CD8-positive, alpha-beta memory T cell (primary cell): ENCODE measurements at regions not wholly inside any gene's neighbourhood (a gene's known extent, or its start where the extent isn't known, plus 50 kb on each side); places are given as distances from the start of the nearest gene placed in this dataset.

Experiments
- CTCF ChIA-PET: fragments of 350-600 bp; sonication (Branson Sonifier 250); formaldehyde crosslinking; loops from one replicate; lab custom pipeline; 2021; ENCODE audit warnings: antibody characterized with exemption; lab: Charles Lee
- POLR2A ChIA-PET: fragments of 350-600 bp; sonication (Branson Sonifier 250); formaldehyde crosslinking; loops from one replicate; lab custom pipeline; 2021; ENCODE audit warnings: antibody characterized with exemption; lab: Charles Lee
- DNase-seq, 5 donors: peaks; one replicate each; pipeline versions ENCODE4 v3.0.0 to v3.0.0-alpha.2; 2020 to 2022; ENCODE audit warnings: mixed read lengths in 1 of 5
- H3K27ac ChIP-seq: one replicate; pipeline ENCODE4 v1.7.0; 2013; ENCODE audit warnings: low read depth, mild to moderate bottlenecking, low read length, moderate library complexity
- H3K27me3 ChIP-seq: 2 replicates; pipeline ENCODE4 v1.7.0; 2013; ENCODE audit warnings: low read length, mild to moderate bottlenecking; ENCODE audit not compliant: insufficient read depth, poor library complexity, severe bottlenecking
- H3K36me3 ChIP-seq: 2 replicates; pipeline ENCODE4 v1.7.0; 2013; ENCODE audit warnings: mild to moderate bottlenecking, low read length, moderate library complexity; ENCODE audit not compliant: insufficient read depth
- H3K4me1 ChIP-seq: 2 replicates; pipeline ENCODE4 v1.7.0; 2013; ENCODE audit warnings: mild to moderate bottlenecking, low read length, moderate library complexity; ENCODE audit not compliant: insufficient read depth
- H3K4me3 ChIP-seq: 2 replicates; pipeline ENCODE4 v1.7.0; 2013; ENCODE audit warnings: mild to moderate bottlenecking, low read length
- H3K9me3 ChIP-seq: 2 replicates; pipeline ENCODE4 v1.7.0; 2013; ENCODE audit warnings: mild to moderate bottlenecking, low read length
- H3K27ac Mint-ChIP-seq, 8 donors: one replicate each; pipeline ENCODE4 v1.8.0; 2020 to 2021; ENCODE audit warnings: mixed read lengths in 8 of 8, mild to moderate bottlenecking in 6 of 8, inconsistent platforms in 3 of 8, moderate library complexity in 3 of 8
- H3K27me3 Mint-ChIP-seq, 2 donors: one replicate each; pipeline ENCODE4 v1.8.0; 2020 to 2021; ENCODE audit warnings: mixed read lengths in 2 of 2, mild to moderate bottlenecking in 1 of 2, moderate library complexity in 1 of 2
- H3K36me3 Mint-ChIP-seq, 3 donors: one replicate each; pipeline ENCODE4 v1.8.0; 2020 to 2021; ENCODE audit warnings: mixed read lengths in 3 of 3, inconsistent platforms in 1 of 3, mild to moderate bottlenecking in 1 of 3
- H3K4me1 Mint-ChIP-seq, 3 donors: one replicate each; pipeline ENCODE4 v1.8.0; 2020 to 2021; ENCODE audit warnings: mixed read lengths in 3 of 3, inconsistent platforms in 1 of 3, mild to moderate bottlenecking in 1 of 3
- H3K4me3 Mint-ChIP-seq, 7 donors: one replicate each; pipeline ENCODE4 v1.8.0; 2020 to 2021; ENCODE audit warnings: mixed read lengths in 7 of 7, mild to moderate bottlenecking in 6 of 7, moderate library complexity in 4 of 7, inconsistent platforms in 2 of 7
- H3K9me3 Mint-ChIP-seq, 5 donors: one replicate each; pipeline ENCODE4 v1.8.0; 2020 to 2022; ENCODE audit warnings: mixed read lengths in 5 of 5, mild to moderate bottlenecking in 3 of 5, moderate library complexity in 2 of 5, inconsistent platforms in 1 of 5

DNA sequence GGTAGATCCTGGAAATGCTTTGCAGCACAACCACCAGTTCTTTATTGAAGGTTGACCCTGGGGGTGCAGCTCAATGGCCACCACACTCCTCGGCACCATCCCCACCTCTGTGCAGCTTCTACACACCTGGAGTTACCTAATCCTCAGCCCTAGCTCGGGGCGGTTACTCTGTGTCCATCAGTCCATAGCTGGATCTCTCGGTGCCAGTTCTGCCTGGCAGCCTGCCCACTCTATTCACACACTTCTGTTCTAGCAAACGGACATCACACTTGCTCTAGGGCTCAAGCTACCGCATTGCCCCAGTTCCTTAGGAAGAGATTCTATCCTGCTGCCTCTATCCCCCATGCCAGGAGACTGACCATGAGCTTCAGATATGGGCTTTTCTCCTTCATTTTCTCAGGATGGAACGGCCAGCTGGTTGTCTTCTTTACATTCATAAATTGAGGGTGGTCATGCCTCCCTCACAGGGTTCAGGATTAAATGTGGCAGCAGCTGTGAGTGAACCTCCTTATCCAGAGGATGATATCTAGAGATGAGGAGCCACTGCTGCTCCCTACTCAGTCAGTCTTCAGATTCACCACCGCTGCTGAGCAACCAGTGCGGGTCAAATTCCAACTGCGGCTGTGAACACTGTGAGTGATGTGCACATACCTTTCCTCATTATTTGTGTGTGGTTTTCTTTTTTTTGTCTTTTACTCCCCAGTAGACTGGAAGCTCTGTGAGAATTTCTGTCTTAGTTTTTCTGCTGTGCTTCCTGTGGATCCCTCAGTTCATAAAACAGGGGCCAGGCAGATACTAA, 66.9 kb upstream of the TRIB2 start:
- no peak for DNase-seq
- Mint-ChIP-seq H3K27ac (peak overlapping the region in 1 of 8 donors; percentile 40), H3K4me3 (no peak overlapping the region), H3K4me1 (peaks cover 0 to 3% (median 0%) of the 10 kb centered on the region in 3 donors), H3K36me3 (peaks cover 0 to 5% (median 0%) of the 10 kb centered on the region in 3 donors), H3K9me3 (peaks cover 0 to 12% (median 7%) of the 10 kb centered on the region in 5 donors), H3K27me3 (peaks cover 0 to 2% of the 10 kb centered on the region in 2 donors)
- Histone ChIP-seq H3K36me3 (no peaks in the 10 kb centered on the region), H3K27me3 (no peaks in the 10 kb centered on the region), H3K9me3 (no peaks in the 10 kb centered on the region), H3K27ac (no peak overlapping the region), H3K4me1 (no peaks in the 10 kb centered on the region), H3K4me3 (no peak overlapping the region)
- CTCF ChIA-PET: no interaction called here
- POLR2A ChIA-PET: no interaction called here

DNA sequence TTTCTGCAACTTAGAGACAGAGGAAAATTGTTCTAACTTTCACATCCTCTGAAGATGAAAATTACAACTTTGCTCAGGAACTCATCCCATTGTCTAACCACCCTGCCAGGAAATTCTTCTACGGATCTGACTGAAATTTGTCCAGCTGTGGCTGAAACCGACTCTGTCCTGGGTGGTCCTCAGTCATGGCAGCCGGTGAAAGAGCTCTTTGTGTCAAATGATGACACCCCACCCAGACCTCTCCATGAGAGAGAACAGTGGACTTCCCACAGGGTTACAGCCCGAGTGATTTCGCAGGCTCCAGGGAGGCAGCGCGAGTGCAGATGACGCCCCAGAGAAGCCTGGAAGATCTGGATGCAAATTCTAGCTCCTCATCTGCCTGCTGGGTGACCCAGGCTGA, 65.1 kb upstream of the TRIB2 start:
- POLR2A ChIA-PET: no interaction called here
- no peak overlapping the region for H3K27ac ChIP-seq
- no peaks in the 10 kb centered on the region for H3K36me3 ChIP-seq
- Mint-ChIP-seq H3K9me3 (peaks cover 0 to 3% (median 0%) of the 10 kb centered on the region in 5 donors), H3K27ac (no peak overlapping the region), H3K4me1 (peaks cover 0 to 3% (median 0%) of the 10 kb centered on the region in 3 donors), H3K36me3 (peaks cover 0 to 4% (median 0%) of the 10 kb centered on the region in 3 donors), H3K27me3 (peaks cover 0 to 2% of the 10 kb centered on the region in 2 donors), H3K4me3 (no peak overlapping the region)
- no peaks in the 10 kb centered on the region for H3K27me3 ChIP-seq
- DNase-seq: no peak
- no peaks in the 10 kb centered on the region for H3K4me1 ChIP-seq
- H3K4me3 ChIP-seq: no peak overlapping the region
- no peaks in the 10 kb centered on the region for H3K9me3 ChIP-seq
- CTCF ChIA-PET: interaction anchor here (1.3 kb wide), 1 partner anchor 65 kb away, joined by 3 read pairs; no protein-coding TSS in a partner anchor

DNA sequence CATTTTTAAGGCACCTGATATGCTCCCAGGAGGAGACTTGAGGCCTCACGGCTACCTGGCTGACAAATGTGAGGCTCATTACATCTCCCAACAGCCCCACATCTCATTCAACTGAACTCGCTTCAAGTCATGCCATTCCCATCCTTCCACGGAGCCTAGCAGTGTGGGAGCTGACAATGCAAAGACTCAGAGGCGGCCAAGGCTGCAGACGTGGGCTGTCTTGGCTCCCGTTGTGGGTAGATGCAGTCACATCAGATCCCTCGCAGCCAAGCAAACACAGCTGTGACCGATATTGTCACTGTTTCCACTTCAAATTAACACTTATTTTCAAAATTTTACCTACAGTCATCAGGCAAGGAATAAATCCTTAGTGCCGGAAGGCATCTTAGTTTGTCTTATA, 64.0 kb upstream of the TRIB2 start:
- no peak overlapping the region for H3K27ac ChIP-seq
- H3K27me3 ChIP-seq: no peaks in the 10 kb centered on the region
- H3K36me3 ChIP-seq: no peaks in the 10 kb centered on the region
- H3K9me3 ChIP-seq: no peaks in the 10 kb centered on the region
- H3K4me1 Mint-ChIP-seq: peaks cover 0 to 3% (median 2%) of the 10 kb centered on the region in 3 donors
- no peak overlapping the region for H3K4me3 ChIP-seq
- no peaks in the 10 kb centered on the region for H3K9me3 Mint-ChIP-seq
- H3K27me3 Mint-ChIP-seq: peaks cover 0 to 2% of the 10 kb centered on the region in 2 donors
- POLR2A ChIA-PET: no interaction called here
- H3K27ac Mint-ChIP-seq: no peak overlapping the region
- no peak for DNase-seq
- H3K36me3 Mint-ChIP-seq: no peaks in the 10 kb centered on the region
- H3K4me1 ChIP-seq: no peaks in the 10 kb centered on the region
- no peak overlapping the region for H3K4me3 Mint-ChIP-seq
- CTCF ChIA-PET: no interaction called here

DNA sequence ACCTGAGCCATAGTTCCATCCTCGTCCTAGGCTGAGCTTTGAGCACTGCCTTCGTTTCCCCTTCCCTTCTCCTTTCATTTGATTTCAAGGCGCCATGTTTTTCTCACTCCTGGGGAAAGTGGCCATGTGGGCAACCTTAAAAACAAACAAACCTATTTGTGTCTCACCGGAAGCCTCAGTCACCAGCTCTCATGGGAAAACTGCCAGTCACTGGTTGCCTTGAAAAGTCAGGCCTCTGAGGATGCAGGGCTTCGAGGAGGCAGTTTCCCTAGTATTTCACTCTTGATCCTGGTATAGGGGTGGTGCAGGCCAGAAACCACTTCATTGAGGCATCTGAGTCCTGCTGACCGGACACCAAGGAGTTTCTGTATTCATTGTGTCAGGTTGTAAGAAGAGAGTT, 59.2 kb upstream of the TRIB2 start:
- Mint-ChIP-seq H3K4me1 (peaks cover 1 to 11% (median 4%) of the 10 kb centered on the region in 3 donors), H3K4me3 (no peak overlapping the region), H3K36me3 (no peaks in the 10 kb centered on the region), H3K9me3 (no peaks in the 10 kb centered on the region), H3K27ac (no peak overlapping the region), H3K27me3 (no peaks in the 10 kb centered on the region)
- ChIA-PET CTCF (no interaction called here), POLR2A (no interaction called here)
- no peaks in the 10 kb centered on the region for H3K27me3 ChIP-seq
- no peak for DNase-seq
- H3K4me3 ChIP-seq: no peak overlapping the region
- peaks cover 4% of the 10 kb centered on the region for H3K4me1 ChIP-seq
- H3K36me3 ChIP-seq: no peaks in the 10 kb centered on the region
- no peaks in the 10 kb centered on the region for H3K9me3 ChIP-seq
- no peak overlapping the region for H3K27ac ChIP-seq

DNA sequence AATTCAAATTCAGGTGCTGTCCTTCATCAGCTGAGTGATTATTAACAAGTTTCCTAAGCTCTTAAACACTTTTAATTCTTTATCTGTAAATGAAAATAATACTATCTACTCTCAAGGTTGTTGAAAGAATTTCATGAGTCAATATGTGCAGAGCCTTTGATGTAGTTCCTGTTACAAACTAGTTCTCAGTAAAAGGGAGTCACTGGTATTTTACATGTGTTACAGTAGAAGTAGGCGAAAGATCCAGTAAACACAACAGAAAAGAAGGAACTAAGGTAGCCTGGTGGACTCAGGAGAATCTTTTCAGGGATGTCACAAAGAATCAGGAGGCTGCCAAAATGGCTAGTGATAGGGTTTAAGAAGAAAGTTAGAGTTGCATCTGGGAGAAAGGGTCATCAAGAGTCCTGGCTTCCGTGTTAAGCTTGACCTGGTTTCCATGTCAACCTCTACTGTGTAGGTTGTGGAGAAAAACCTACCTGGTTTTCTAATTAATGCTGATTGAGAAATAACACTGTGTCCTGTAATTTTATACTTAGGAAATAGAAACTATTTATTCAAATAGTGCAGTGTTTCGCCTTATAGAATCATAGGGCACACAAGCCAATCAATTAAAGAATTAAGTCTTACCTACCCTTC, 58.3 kb upstream of the TRIB2 start:
- POLR2A ChIA-PET: no interaction called here

DNA sequence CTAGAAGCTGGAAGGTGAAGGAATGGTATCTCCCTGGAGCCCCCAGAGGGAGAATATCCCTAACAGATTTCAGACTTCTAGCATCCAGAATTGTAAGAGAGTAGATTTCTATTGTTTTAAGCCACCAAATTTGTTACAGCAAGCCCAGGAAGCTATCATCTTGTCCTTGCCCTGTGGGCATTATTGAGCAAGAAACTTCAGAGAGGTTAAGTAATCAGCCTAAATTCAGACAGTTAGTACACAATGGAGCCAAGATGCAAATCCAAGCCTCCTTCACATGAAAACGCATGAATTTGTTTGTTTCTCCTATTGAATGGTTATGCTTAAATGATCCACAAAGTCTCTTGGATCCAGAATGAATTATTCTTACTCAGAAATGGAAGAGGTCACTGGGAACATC, 55.2 kb upstream of the TRIB2 start:
- POLR2A ChIA-PET: no interaction called here

More for the DNA sequence above, 58.3 kb upstream of the TRIB2 start:
- H3K4me1 ChIP-seq: peaks cover 4% of the 10 kb centered on the region
- Mint-ChIP-seq H3K9me3 (no peaks in the 10 kb centered on the region), H3K4me3 (no peak overlapping the region), H3K36me3 (no peaks in the 10 kb centered on the region), H3K27ac (peak overlapping the region in 1 of 8 donors; percentile 3), H3K4me1 (peaks cover 1 to 11% (median 4%) of the 10 kb centered on the region in 3 donors), H3K27me3 (no peaks in the 10 kb centered on the region)
- DNase-seq: no peak
- CTCF ChIA-PET: no interaction called here
- H3K36me3 ChIP-seq: no peaks in the 10 kb centered on the region
- no peaks in the 10 kb centered on the region for H3K9me3 ChIP-seq
- no peak overlapping the region for H3K4me3 ChIP-seq
- H3K27me3 ChIP-seq: no peaks in the 10 kb centered on the region
- H3K27ac ChIP-seq: no peak overlapping the region

DNA sequence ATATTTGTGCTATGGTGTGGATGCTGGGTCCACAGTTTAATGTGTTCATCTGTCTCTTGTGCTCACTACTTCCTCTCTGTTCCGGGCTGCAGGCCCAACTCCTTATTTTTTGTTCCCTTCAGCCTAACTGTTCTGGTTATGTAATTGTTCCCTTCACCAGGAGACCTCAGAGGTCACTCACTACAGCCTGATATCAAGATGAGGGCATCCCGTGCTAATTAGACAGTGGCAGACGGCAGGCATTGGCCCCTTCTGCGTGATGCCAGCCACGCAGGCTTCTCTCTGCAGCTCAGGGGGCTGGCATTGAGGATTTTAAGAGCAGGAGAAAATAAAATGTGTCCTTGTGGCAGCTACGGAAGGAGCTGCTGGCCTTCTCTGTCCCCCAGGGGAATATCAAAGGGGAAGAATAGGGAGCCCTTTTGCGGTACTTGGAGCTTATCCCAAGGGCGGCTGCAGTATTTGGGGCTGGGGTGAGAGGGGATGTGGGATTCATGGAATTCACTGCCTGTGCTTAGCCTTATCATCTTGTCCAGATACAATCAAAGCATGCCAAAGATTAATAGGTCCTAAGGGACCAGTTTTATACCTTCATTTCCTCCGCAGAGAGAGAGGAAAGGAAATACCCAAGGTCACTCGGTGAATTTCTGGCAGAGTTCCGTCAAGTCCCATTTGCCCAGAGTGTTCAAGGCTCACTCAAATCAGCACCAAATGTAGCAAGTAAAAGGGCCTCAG, 53.3 kb upstream of the TRIB2 start:
- no peak overlapping the region for H3K27ac Mint-ChIP-seq
- ChIA-PET CTCF (no interaction called here), POLR2A (no interaction called here)

More for the DNA sequence above, 55.2 kb upstream of the TRIB2 start:
- Histone ChIP-seq H3K27ac (no peak overlapping the region), H3K9me3 (peaks cover 5% of the 10 kb centered on the region), H3K4me3 (no peak overlapping the region), H3K27me3 (no peaks in the 10 kb centered on the region), H3K4me1 (peaks cover 4% of the 10 kb centered on the region), H3K36me3 (no peaks in the 10 kb centered on the region)
- peaks cover 0 to 4% of the 10 kb centered on the region in 2 donors for H3K27me3 Mint-ChIP-seq
- CTCF ChIA-PET: interaction anchor here (1.0 kb wide), 1 partner anchor 55 kb away, joined by 3 read pairs; the partner anchor contains the start of gene TRIB2
- peaks cover 1 to 11% (median 4%) of the 10 kb centered on the region in 3 donors for H3K4me1 Mint-ChIP-seq
- no peak for DNase-seq
- H3K27ac Mint-ChIP-seq: no peak overlapping the region
- H3K36me3 Mint-ChIP-seq: peaks cover 0 to 12% (median 3%) of the 10 kb centered on the region in 3 donors
- H3K9me3 Mint-ChIP-seq: peaks cover 6% of the 10 kb centered on the region in 5 donors
- no peak overlapping the region for H3K4me3 Mint-ChIP-seq

More for the DNA sequence above, 53.3 kb upstream of the TRIB2 start:
- DNase-seq: no peak
- H3K4me3 Mint-ChIP-seq: no peak overlapping the region
- peaks cover 8 to 16% (median 12%) of the 10 kb centered on the region in 5 donors for H3K9me3 Mint-ChIP-seq
- no peaks in the 10 kb centered on the region for H3K27me3 ChIP-seq
- peaks cover 0 to 19% (median 3%) of the 10 kb centered on the region in 3 donors for H3K36me3 Mint-ChIP-seq
- no peak overlapping the region for H3K4me3 ChIP-seq
- peaks cover 1% of the 10 kb centered on the region for H3K4me1 ChIP-seq
- peaks cover 0 to under 1% (median under 1%) of the 10 kb centered on the region in 3 donors for H3K4me1 Mint-ChIP-seq
- H3K27me3 Mint-ChIP-seq: peaks cover 0 to 4% of the 10 kb centered on the region in 2 donors
- H3K27ac ChIP-seq: no peak overlapping the region
- no peaks in the 10 kb centered on the region for H3K36me3 ChIP-seq
- H3K9me3 ChIP-seq: peaks cover 7% of the 10 kb centered on the region
